HG03108 (cell line): ENCODE measurements at regions not wholly inside any gene's neighbourhood (a gene's known extent, or its start where the extent isn't known, plus 50 kb on each side); places are given as distances from the start of the nearest gene placed in this dataset.
"Not testable (repeated sequence)": the region's sequence is repeated elsewhere in the genome, so short reads cannot be mapped to it uniquely, and the experiment has no call there.

Experiments used
- ATAC-seq: cut with Tn5 transposase; IDR thresholded peaks from one replicate; pipeline ENCODE4 v1.9.1; 2021; ENCODE audit warnings: moderate library complexity; ENCODE audit not compliant: unreplicated experiment

- no peak for ATAC-seq
These were observed 193.4 kb upstream of the CPHXL start for GRCh38 chr16:75919664-75920063.

- no peak for ATAC-seq
These were observed 195.0 kb upstream of the CPHXL start for GRCh38 chr16:75921281-75921680.

DNA sequence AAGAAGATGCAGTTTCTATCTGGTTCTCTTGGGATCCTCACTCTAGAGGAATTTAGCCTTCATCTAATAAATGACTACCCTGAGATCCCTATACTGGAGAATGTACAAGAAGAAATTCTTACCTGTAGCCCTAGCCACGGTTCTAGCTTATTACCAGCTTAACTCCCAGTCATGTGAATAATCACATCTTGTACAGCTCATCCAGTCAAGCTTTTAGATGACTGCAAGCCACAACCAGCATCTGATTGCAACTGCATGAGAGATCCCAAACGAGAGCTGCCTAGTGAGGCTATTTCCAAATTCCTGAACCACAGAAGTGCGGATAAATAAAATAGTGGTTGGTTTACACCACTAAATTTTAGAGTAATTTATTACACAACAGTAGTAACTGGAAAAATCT is 196.0 kb upstream of the CPHXL start:
- no peak for ATAC-seq

- no peak for ATAC-seq
These were observed 198.1 kb upstream of the CPHXL start for GRCh38 chr16:75924397-75924796.

GRCh38 chr16:75927810-75928209 is 201.5 kb upstream of the CPHXL start:
- ATAC-seq = no peak

DNA sequence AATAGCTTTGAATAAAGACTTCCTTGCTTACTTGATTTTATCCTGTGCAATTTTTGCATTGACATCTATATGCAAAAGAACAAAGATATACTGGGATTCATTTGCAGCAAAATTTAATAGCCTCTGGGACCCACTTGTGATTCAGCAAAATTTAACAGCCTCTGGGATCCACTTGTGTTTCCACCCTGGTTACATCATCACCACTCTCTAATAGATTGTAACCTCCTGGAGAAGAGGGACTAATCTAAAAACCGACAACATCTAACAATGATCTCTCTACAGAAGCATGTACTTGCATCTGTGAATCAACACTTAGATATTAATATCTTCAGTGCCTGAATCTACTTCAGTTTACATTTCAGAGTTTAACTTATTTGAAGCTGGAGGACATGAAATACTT is 202.0 kb upstream of the CPHXL start:
- no peak for ATAC-seq

GRCh38 chr16:75929046-75929445 is 202.8 kb upstream of the CPHXL start:
- no peak for ATAC-seq

- no peak for ATAC-seq
These were observed 204.8 kb upstream of the CPHXL start for GRCh38 chr16:75931043-75931442.

DNA sequence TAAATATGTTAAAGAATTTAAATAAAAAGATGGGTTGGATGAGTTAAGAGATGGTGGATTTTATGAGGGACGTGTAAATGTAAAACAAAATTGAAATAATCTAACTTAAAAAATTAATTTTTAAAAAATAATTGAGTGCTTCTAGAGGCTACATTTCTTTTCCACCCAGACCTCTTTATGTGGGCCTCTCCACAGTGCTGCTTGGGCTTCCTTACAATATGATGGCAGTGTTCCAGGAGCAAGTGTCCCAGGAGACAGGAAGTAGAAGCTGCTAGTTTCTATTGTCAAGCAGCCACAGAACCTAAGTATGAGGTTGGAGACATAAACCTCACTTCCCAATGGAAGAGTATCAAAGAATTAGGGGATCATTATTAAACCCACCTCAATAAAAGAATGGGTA is 205.7 kb upstream of the CPHXL start:
- ATAC-seq = no peak

GRCh38 chr16:75938818-75939217 is 212.5 kb upstream of the CPHXL start:
- ATAC-seq = no peak

- ATAC-seq = no peak
These were observed 216.1 kb upstream of the CPHXL start for GRCh38 chr16:75942351-75942750.

DNA sequence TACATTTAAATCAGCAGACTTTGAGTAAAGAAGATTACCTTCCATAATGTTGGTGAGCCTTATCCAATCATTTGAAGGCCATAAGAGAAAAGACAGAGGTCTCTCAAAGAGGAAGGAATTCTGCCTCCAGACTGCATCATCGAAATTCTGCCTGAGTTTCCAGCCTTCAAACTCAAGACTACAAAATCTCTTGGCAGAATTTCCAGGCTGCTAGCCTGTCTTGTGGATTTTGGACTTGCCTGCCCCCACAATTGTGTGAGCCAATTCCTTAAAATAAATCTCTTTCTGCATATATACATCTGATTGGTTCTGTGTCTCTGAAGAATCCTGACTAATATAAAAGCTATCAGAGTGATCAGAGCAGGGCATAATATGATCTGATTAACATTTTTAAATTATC is 216.6 kb upstream of the CPHXL start:
- no peak for ATAC-seq

DNA sequence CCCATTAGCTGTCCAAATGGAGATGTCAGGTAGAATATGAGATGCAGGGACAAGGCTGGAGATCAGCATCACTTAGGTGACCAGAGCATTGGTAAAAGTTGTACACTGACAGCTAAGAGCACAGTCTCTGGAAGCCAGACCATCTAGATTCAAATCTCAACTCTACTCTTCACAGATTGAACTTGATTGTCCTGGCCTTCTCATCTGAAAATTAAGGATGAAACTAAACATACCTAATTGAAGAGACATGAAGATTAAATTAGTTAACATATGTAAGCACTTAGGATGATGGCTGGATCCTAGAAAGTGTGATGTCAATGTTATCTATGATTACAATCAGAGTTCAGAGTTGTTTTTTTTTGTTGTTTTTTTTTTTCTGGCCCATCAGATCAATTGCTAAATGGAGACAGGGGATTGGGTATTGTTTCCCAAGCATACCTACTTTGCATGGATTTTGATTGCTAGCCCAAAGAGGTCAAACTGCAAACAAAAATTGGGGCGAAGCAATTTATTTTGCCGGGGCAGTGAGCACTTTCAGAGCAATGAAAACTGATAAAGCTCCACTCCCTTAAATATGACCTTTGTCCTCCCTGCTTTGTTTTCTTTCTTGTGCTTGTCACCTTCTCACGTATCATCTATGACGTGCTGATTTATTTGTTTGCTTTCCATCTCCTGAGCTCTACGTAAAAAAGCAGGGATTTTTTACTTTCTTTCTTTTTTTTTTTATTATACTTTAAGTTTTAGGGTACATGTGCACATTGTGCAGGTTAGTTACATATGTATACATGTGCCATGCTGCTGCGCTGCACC is 217.6 kb upstream of the CPHXL start:
- no peak for ATAC-seq

DNA sequence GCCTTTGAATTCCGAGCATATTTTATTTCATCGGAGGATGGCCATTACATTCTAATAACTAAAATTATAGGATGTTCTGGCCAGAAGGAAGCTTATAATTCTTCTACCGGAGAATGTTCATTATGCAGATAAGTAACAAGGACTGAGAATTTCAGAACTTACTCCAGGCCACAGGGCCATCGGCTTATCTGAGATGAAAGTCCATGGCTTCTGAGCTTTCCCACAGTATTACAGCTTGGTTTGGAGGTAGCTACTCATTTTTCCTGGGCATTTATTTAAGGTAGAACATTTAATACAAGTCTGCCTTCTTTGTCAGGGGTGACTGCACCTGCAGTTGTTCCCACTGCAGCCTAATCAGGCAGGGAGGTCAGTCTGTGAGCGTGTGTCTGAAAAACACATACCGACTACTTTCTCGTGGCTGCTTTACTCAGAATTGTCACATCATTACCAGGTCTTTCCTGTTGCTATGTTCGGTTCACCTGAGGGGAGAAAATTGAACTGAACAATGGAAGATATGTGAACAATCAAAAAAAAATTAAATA is 219.7 kb upstream of the CPHXL start:
- no peak for ATAC-seq

- ATAC-seq = no peak
These were observed 221.4 kb upstream of the CPHXL start for GRCh38 chr16:75947626-75948239.

DNA sequence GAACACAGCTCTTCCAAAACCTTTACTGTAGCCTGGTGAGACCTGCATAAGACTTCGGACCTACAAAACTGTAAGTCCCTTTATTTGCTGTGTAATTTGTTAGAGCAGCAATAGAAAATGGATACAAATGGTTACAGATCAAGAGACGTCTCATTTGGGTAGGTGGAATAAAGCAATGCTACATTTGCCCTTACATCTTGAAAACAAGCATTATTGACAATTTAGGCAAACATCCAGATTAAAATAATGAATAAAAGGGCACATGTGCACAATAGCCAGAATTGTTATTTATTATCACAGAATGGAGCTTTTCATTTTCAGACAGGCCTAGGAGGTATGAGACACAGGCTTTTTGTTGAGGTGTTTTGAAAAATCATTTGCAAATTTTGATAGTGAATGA is 222.2 kb upstream of the CPHXL start:
- ATAC-seq = no peak

- no peak for ATAC-seq
These were observed 222.6 kb upstream of the CPHXL start for GRCh38 chr16:75948886-75949285.

DNA sequence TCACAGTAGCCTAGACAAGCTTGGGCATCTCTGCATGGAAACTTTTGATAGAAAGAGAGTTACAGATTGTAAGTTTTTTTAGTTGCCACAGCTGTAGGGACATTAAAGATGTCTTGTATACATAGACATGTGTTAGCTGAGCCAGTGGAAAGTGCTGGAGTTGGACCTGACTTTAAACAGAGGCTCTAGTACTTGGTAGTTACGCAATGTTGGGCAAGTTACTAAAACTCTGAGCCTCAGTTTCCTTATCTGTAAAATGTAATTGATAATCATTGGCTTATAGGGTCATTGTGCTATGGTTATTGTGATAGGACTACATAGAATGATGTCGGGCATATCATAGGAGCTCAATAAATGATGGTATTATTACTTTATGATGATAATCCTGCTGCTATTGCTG is 225.8 kb upstream of the CPHXL start:
- ATAC-seq = no peak

DNA sequence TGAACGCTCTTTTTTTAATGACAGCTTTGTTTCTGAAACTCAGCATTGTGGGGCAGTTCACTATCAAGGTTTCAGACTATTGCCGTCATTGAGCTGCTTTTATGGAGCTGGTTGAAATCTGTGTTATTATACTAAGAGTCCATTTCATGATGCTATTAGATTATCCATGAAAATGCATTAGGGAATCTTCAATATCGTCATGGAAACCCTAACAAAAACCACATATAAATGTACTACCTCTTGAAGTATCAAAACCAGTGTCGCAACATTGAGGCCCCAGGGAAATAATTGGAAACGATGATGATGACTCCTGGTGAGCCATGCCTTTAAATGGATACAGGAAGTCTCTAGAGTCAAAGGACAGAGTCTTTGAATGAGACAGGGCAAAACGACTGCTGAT is 231.6 kb upstream of the CPHXL start:
- no peak for ATAC-seq

GRCh38 chr16:75965504-75966374 is 239.4 kb upstream of the CPHXL start:
- ATAC-seq = no peak

DNA sequence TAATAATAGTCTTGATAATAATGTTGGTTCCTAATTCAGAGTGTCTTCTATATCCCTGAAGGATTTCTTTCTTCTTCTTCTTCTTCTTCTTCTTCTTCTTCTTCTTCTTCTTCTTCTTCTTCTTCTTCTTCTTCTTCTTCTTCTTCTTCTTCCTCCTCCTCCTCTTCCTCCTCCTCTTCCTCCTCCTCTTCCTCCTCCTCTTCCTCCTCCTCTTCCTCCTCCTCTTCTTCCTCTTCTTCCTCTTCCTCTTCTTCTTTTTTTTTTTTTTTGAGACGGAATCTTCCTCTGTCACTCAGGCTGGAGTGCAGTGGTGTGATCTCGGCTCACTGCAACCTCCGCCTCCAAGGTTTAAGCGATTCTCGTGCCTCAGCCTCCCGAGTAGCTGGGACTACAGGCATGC is 242.8 kb upstream of the CPHXL start:
- ATAC-seq = not testable (repeated sequence)
